ENCODE measurements at regions not wholly inside any gene's neighbourhood (a gene's known extent, or its start where the extent isn't known, plus 50 kb on each side); places are given as distances from the start of the nearest gene placed in this dataset.
A peak's percentile ranks its signal among the peaks of the same experiment; 100 is the strongest.

GRCh38 chr7:4523873-4524272 lies 158.2 kb upstream of the FOXK1 start:
- BruUV-seq (replicated peaks) = no TSS peak
- Histone ChIP-seq H3K27ac (ENCODE audit: extremely low read depth, low read depth, low read length) (no peak overlapping the region), H4K20me1 (replicated peaks; ENCODE audit: control insufficient read depth, insufficient read depth, low read length) (no peaks in the 10 kb centered on the region), H3K4me3 (no peak overlapping the region), H3K9me1 (ENCODE audit: control insufficient read depth, insufficient read depth, low read length) (no peaks in the 10 kb centered on the region), H3K27me3 (ENCODE audit: control insufficient read depth in 2 of 2, insufficient read depth in 2 of 2, low read length in 2 of 2) (peaks cover 0 to 4% of the 10 kb centered on the region in 2 experiments; a peak in 2 of 5 replicates), H3K79me2 (ENCODE audit: control insufficient read depth, insufficient read depth, low read length) (no peaks in the 10 kb centered on the region), H3K4me1 (replicated peaks in 1 of 2; ENCODE audit: control insufficient read depth in 2 of 2, insufficient read depth in 2 of 2, low read length in 2 of 2) (no peaks in the 10 kb centered on the region), H3K9ac (ENCODE audit: insufficient read depth in 1 of 2, low read depth in 2 of 2, low read length in 2 of 2) (no peak overlapping the region), H3K4me2 (ENCODE audit: insufficient read depth, low read length) (no peak overlapping the region), H3K36me3 (ENCODE audit: control insufficient read depth, insufficient read depth, low read length) (no peaks in the 10 kb centered on the region), H3K9me3 (replicated peaks; ENCODE audit: control insufficient read depth, insufficient read depth, low read depth, low read length) (no peaks in the 10 kb centered on the region), H2AFZ (ENCODE audit: low read depth, low read length) (no peak overlapping the region)
- in situ Hi-C loops (cut with MboI) = no loop called here
- intact Hi-C loops (cut with micrococcal nuclease) = no loop called here
- DNase-seq (ENCODE audit: extremely low read depth in 1 of 4, low spot score in 3 of 4) (no peak), FAIRE-seq (no peak), ATAC-seq (no peak)
- 0% methylated on average over 3 of the region's 6 CpGs for WGBS (ENCODE audit: insufficient coverage, low coverage, missing lambda C conversion rate)
- ChIA-PET POLR2A (no interaction called here), CTCF (ENCODE audit: low intra/inter-chr PET ratio) (no interaction called here)
- TF ChIP-seq ZBTB1 (CRISPR knock-in tag; IDR thresholded peaks at IDR 0.05; ENCODE audit: borderline replicate concordance, low read depth) (no peak), PCBP2 (IDR thresholded peaks at IDR 0.05; ENCODE audit: low read depth, low read length, poor library complexity, severe bottlenecking) (peak; percentile 53), HNRNPK (IDR thresholded peaks at IDR 0.05; ENCODE audit: low read depth, low read length, poor library complexity, severe bottlenecking) (peak; percentile 58)
- TF ChIP-seq, protein P1, sequence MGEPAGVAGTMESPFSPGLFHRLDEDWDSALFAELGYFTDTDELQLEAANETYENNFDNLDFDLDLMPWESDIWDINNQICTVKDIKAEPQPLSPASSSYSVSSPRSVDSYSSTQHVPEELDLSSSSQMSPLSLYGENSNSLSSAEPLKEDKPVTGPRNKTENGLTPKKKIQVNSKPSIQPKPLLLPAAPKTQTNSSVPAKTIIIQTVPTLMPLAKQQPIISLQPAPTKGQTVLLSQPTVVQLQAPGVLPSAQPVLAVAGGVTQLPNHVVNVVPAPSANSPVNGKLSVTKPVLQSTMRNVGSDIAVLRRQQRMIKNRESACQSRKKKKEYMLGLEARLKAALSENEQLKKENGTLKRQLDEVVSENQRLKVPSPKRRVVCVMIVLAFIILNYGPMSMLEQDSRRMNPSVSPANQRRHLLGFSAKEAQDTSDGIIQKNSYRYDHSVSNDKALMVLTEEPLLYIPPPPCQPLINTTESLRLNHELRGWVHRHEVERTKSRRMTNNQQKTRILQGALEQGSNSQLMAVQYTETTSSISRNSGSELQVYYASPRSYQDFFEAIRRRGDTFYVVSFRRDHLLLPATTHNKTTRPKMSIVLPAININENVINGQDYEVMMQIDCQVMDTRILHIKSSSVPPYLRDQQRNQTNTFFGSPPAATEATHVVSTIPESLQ (CRISPR knock-in tag; IDR thresholded peaks at IDR 0.05) = no peak

Measured in K562 (cell line).